ENCODE measurements at regions not wholly inside any gene's neighbourhood (a gene's known extent, or its start where the extent isn't known, plus 50 kb on each side); places are given as distances from the start of the nearest gene placed in this dataset.
A peak's percentile ranks its signal among the peaks of the same experiment; 100 is the strongest.

GRCh38 chr1:56222914-56223540 lies 356.3 kb downstream of the PLPP3 start:
- no peak for DNase-seq (ENCODE audit: low read depth)

- DNase-seq (ENCODE audit: low read depth) = no peak
These were observed 359.3 kb downstream of the PLPP3 start for GRCh38 chr1:56220021-56220420.

GRCh38 chr1:56218023-56218422 lies 361.3 kb downstream of the PLPP3 start:
- DNase-seq (ENCODE audit: low read depth) = no peak

GRCh38 chr1:56216218-56216617 lies 363.1 kb downstream of the PLPP3 start:
- no peak for DNase-seq (ENCODE audit: low read depth)

- DNase-seq (ENCODE audit: low read depth) = no peak
These were observed 363.6 kb downstream of the PLPP3 start for GRCh38 chr1:56215771-56216170.

GRCh38 chr1:56215086-56215485 lies 364.3 kb downstream of the PLPP3 start:
- no peak for DNase-seq (ENCODE audit: low read depth)

GRCh38 chr1:56213068-56213467 lies 366.3 kb downstream of the PLPP3 start:
- no peak for DNase-seq (ENCODE audit: low read depth)

GRCh38 chr1:56212143-56212542 lies 367.2 kb downstream of the PLPP3 start:
- no peak for DNase-seq (ENCODE audit: low read depth)

- no peak for DNase-seq (ENCODE audit: low read depth)
These were observed 373.0 kb downstream of the PLPP3 start for GRCh38 chr1:56206391-56206790.

- no peak for DNase-seq (ENCODE audit: low read depth)
These were observed 375.2 kb downstream of the PLPP3 start for GRCh38 chr1:56204206-56204605.

- no peak for DNase-seq (ENCODE audit: low read depth)
These were observed 376.4 kb downstream of the PLPP3 start for GRCh38 chr1:56202796-56203492.

- no peak for DNase-seq (ENCODE audit: low read depth)
These were observed 377.2 kb downstream of the PLPP3 start for GRCh38 chr1:56202186-56202585.

- DNase-seq (ENCODE audit: low read depth) = no peak
These were observed 378.5 kb downstream of the PLPP3 start for GRCh38 chr1:56200896-56201295.

GRCh38 chr1:56200442-56200841 lies 378.9 kb downstream of the PLPP3 start:
- no peak for DNase-seq (ENCODE audit: low read depth)

- no peak for DNase-seq (ENCODE audit: low read depth)
These were observed 379.4 kb downstream of the PLPP3 start for GRCh38 chr1:56199956-56200355.

- DNase-seq (ENCODE audit: low read depth) = no peak
These were observed 380.3 kb downstream of the PLPP3 start for GRCh38 chr1:56199061-56199460.

GRCh38 chr1:56197946-56198345 lies 381.4 kb downstream of the PLPP3 start:
- DNase-seq (ENCODE audit: low read depth) = no peak

GRCh38 chr1:56196839-56197238 lies 382.5 kb downstream of the PLPP3 start:
- DNase-seq (ENCODE audit: low read depth) = no peak

- no peak for DNase-seq (ENCODE audit: low read depth)
These were observed 384.6 kb downstream of the PLPP3 start for GRCh38 chr1:56194701-56195300.

- no peak for DNase-seq (ENCODE audit: low read depth)
These were observed 385.7 kb downstream of the PLPP3 start for GRCh38 chr1:56193656-56194055.

GRCh38 chr1:56191369-56191768 lies 388.0 kb downstream of the PLPP3 start:
- no peak for DNase-seq (ENCODE audit: low read depth)

- peak; percentile 71 for DNase-seq (ENCODE audit: low read depth)
These were observed 388.5 kb downstream of the PLPP3 start for GRCh38 chr1:56190806-56191365.
